GM12873 (cell line): ENCODE measurements at regions not wholly inside any gene's neighbourhood (a gene's known extent, or its start where the extent isn't known, plus 50 kb on each side); places are given as distances from the start of the nearest gene placed in this dataset.

Experiments
- CTCF ChIP-seq: IDR thresholded peaks from 2 replicates; pipeline ENCODE4 v1.5.1; 2012; ENCODE audit warnings: low read depth, mild to moderate bottlenecking, moderate library complexity, low read length, control low read depth; ENCODE audit not compliant: insufficient read depth; ENCODE audit errors: missing control alignments

DNA sequence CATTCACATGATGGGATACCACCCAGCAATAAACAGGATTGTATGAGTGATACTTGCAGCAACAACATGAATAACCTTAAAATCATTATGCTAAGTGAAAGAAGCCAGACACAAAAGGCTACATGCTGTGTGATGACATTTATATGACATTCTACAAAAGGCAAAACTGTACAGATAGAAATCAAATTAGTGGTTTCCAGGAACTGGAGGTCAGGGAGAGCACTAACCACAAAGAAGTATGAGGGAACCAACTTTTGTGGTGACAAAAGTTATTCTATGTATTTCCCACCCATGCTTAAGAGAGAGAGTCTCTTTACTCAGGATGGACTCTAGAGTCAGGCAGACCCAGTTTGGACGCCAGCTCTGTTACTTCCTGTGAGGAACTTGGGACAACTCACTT is 364.5 kb upstream of the DAB1 start:
- TF ChIP-seq CTCF, result no peak

- TF ChIP-seq CTCF, result no peak
Measured at GRCh38 chr1:57784356-57784755, 360.5 kb upstream of the DAB1 start.

- TF ChIP-seq CTCF, result no peak
Measured at GRCh38 chr1:57782357-57782756, 358.5 kb upstream of the DAB1 start.

GRCh38 chr1:57772580-57773195 is 348.8 kb upstream of the DAB1 start:
- TF ChIP-seq CTCF, result no peak

- peak; percentile 48 for TF ChIP-seq CTCF
Measured at GRCh38 chr1:57770772-57771171, 346.9 kb upstream of the DAB1 start.

- TF ChIP-seq CTCF, result no peak
Measured at GRCh38 chr1:57770236-57770635, 346.4 kb upstream of the DAB1 start.

GRCh38 chr1:57761628-57762027 is 337.8 kb upstream of the DAB1 start:
- no peak for TF ChIP-seq CTCF
